K562 (cell line): ENCODE measurements at regions not wholly inside any gene's neighbourhood (a gene's known extent, or its start where the extent isn't known, plus 50 kb on each side); places are given as distances from the start of the nearest gene placed in this dataset.

ENCODE experiments used
- ATAC-seq: fragments of 200-7000 bp; cut with Tn5 transposase; 3 replicates; pipeline ENCODE4 v1.9.1; 2020; ENCODE audit warnings: moderate library complexity
- BruUV-seq: library from RNA; stranded (reverse); fragments of 400-500 nt; replicated peaks from 2 replicates; lab custom pipeline; 2021; lab: Mats Ljungman, UMichigan
- CTCF ChIA-PET: fragments of 300-600 bp; formaldehyde crosslinking; extraction: SDS; loops from one replicate; lab custom pipeline; 2021; ENCODE audit warnings: low intra/inter-chr PET ratio; lab: Yijun Ruan, JAX
- POLR2A ChIA-PET: fragments of 300-600, 350-650 bp; sonication (Branson Sonifier 250); formaldehyde crosslinking; extraction: SDS; loops from one replicate; lab custom pipeline; 2021; ENCODE audit warnings: antibody characterized with exemption, inconsistent platforms; lab: Yijun Ruan, JAX
- DNase-seq, 4 experiments: peaks; one replicate each; pipeline versions ENCODE4 v3.0.0 to v3.0.0-alpha.2; 2011 to 2018; ENCODE audit warnings: low spot score in 3 of 4, mixed read lengths in 3 of 4; ENCODE audit errors: extremely low read depth in 1 of 4
- FAIRE-seq: peaks from 2 replicates; lab custom pipeline; 2011; peaks lifted over from hg19 to GRCh38; lab: Jason Lieb, UNC
- H2AFZ ChIP-seq: 2 replicates; pipeline ENCODE4 v1.6.0; 2011; ENCODE audit warnings: low read depth, low read length, control low read depth, inconsistent platforms
- H3K27ac ChIP-seq: fragments of 200-600 bp; 3 replicates; pipeline ENCODE4 v1.8.0; 2011; ENCODE audit warnings: low read depth, mild to moderate bottlenecking, control low read depth, inconsistent platforms, low read length, moderate library complexity, mixed read lengths; ENCODE audit errors: extremely low read depth
- H3K27me3 ChIP-seq, 2 experiments: fragments of 300-600 bp in 1 of 2; 2 replicates in 1 of 2; 3 replicates in 1 of 2; pipeline versions ENCODE4 v1.6.0 to v1.8.0; 2011; ENCODE audit warnings: inconsistent platforms in 2 of 2, low read length in 2 of 2, mild to moderate bottlenecking in 1 of 2, mixed read lengths in 1 of 2, moderate library complexity in 1 of 2; ENCODE audit not compliant: control insufficient read depth in 2 of 2, insufficient read depth in 2 of 2
- H3K36me3 ChIP-seq: fragments of 300-600 bp; 3 replicates; pipeline ENCODE4 v1.8.0; 2011; ENCODE audit warnings: mild to moderate bottlenecking, low read length, inconsistent platforms; ENCODE audit not compliant: control insufficient read depth, insufficient read depth
- H3K4me1 ChIP-seq, 2 experiments: fragments of 200-600 bp in 1 of 2; replicated peaks in 1 of 2; 2 replicates in 1 of 2; 3 replicates in 1 of 2; pipeline versions ENCODE4 v1.5.1 to v1.8.0; 2011; ENCODE audit warnings: inconsistent platforms in 2 of 2, low read length in 2 of 2, mild to moderate bottlenecking in 1 of 2, mixed read lengths in 1 of 2, moderate library complexity in 1 of 2; ENCODE audit not compliant: control insufficient read depth in 2 of 2, insufficient read depth in 2 of 2
- H3K4me2 ChIP-seq: 2 replicates; pipeline ENCODE4 v1.6.1; 2011; ENCODE audit warnings: low read length, control low read depth, inconsistent platforms, mixed read lengths; ENCODE audit not compliant: insufficient read depth
- H3K4me3 ChIP-seq: fragments of 200-600 bp; sonication (generic), shearing (Covaris generic); 2 replicates; pipeline ENCODE4 v1.5.1; 2016; ENCODE audit warnings: control low read depth, inconsistent platforms
- H3K79me2 ChIP-seq: fragments of 200-600 bp; 3 replicates; pipeline ENCODE4 v1.8.0; 2011; ENCODE audit warnings: low read length, inconsistent platforms; ENCODE audit not compliant: control insufficient read depth, insufficient read depth
- H3K9ac ChIP-seq, 2 experiments: 2 replicates each; pipeline versions ENCODE4 v1.6.0 to v1.6.1; 2011; ENCODE audit warnings: low read depth in 2 of 2, low read length in 2 of 2, control low read depth in 1 of 2, inconsistent platforms in 1 of 2, mild to moderate bottlenecking in 1 of 2, mixed read lengths in 1 of 2; ENCODE audit not compliant: insufficient read depth in 1 of 2
- H3K9me1 ChIP-seq: one replicate; pipeline ENCODE4 v1.6.0; 2011; ENCODE audit warnings: inconsistent platforms, mild to moderate bottlenecking, low read length, moderate library complexity; ENCODE audit not compliant: control insufficient read depth, insufficient read depth
- H3K9me3 ChIP-seq: replicated peaks from 2 replicates; pipeline ENCODE4 v1.5.1; 2011; ENCODE audit warnings: low read depth, low read length, inconsistent platforms; ENCODE audit not compliant: control insufficient read depth, insufficient read depth
- H4K20me1 ChIP-seq: replicated peaks from 2 replicates; pipeline ENCODE4 v1.6.1; 2011; ENCODE audit warnings: low read length, inconsistent platforms, mixed read lengths; ENCODE audit not compliant: control insufficient read depth, insufficient read depth
- FOXP1 ChIP-seq: sonication (generic); formaldehyde crosslinking; IDR thresholded peaks from 2 replicates; pipeline ENCODE4 v1.8.0; 2022; ENCODE audit warnings: mild to moderate bottlenecking, missing genetic modification reagents
- HDGF ChIP-seq: fragments of 450-650 bp; IDR thresholded peaks from 2 replicates; pipeline ENCODE4 v1.6.1; 2016
- KDM1A ChIP-seq, 2 experiments: fragments of 450-650 bp; IDR thresholded peaks; 2 replicates each; pipeline ENCODE4 v1.6.1; 2016; ENCODE audit warnings: mild to moderate bottlenecking in 2 of 2
- MAFK ChIP-seq: IDR thresholded peaks from 2 replicates; pipeline ENCODE4 v1.6.1; 2011; ENCODE audit warnings: low read length, improper control_type of control experiment
- NCOA6 ChIP-seq: fragments of 450-650 bp; IDR thresholded peaks from 2 replicates; pipeline ENCODE4 v1.6.1; 2017; ENCODE audit warnings: mild to moderate bottlenecking
- NR3C1 ChIP-seq: sonication (generic); formaldehyde crosslinking; IDR thresholded peaks from 2 replicates; pipeline ENCODE4 v1.8.1; 2022; ENCODE audit warnings: missing genetic modification reagents
- PHF21A ChIP-seq: fragments of 450-650 bp; IDR thresholded peaks from 2 replicates; pipeline ENCODE4 v1.6.1; 2017; ENCODE audit warnings: low read depth, borderline replicate concordance
- SMAD3 ChIP-seq: fragments of 450-650 bp; formaldehyde crosslinking; conservative IDR thresholded peaks from 2 replicates; pipeline ENCODE4 v1.4.0; 2020; ENCODE audit warnings: mild to moderate bottlenecking
- ZC3H11A ChIP-seq: IDR thresholded peaks from 2 replicates; pipeline ENCODE4 v1.6.1; 2012; ENCODE audit warnings: low read depth, low read length, improper control_type of control experiment
- ZNF134 ChIP-seq: fragments of 250-450 bp; sonication (Bioruptor Pico); conservative IDR thresholded peaks from 2 replicates; pipeline ENCODE4 v1.4.0; 2020
- ZNF146 ChIP-seq: IDR thresholded peaks from one replicate; pipeline ENCODE4 v1.6.1; 2018; ENCODE audit warnings: missing compliant biosample characterization; ENCODE audit not compliant: unreplicated experiment
- ZNF408 ChIP-seq: fragments of 250-450 bp; sonication (Bioruptor Pico); IDR thresholded peaks from 2 replicates; pipeline ENCODE4 v1.4.0; 2020; ENCODE audit warnings: low read depth, mild to moderate bottlenecking, moderate library complexity
- ZNF79 ChIP-seq: fragments of 250-450 bp; sonication (Bioruptor Pico); IDR thresholded peaks from 2 replicates; pipeline ENCODE4 v1.4.0; 2020; ENCODE audit warnings: low read depth, mild to moderate bottlenecking, moderate library complexity
- WGBS: fragments of 100-300 bp; shearing (Covaris generic); methylation state at CpG from one replicate; pipeline ENCODE4 v1.1.6; 2016; ENCODE audit warnings: low coverage, mixed read lengths; ENCODE audit not compliant: insufficient coverage; ENCODE audit errors: missing lambda C conversion rate; 5-methylcytosine and 5-hydroxymethylcytosine counted together
- in situ Hi-C: fragments of 300-500 bp; cut with MboI; formaldehyde crosslinking; loops from 4 replicates; pipeline ENCODE4 v1.15.0; 2018; ENCODE audit warnings: inconsistent platforms, mixed read lengths
- intact Hi-C: fragments of 100-400 bp; cut with micrococcal nuclease; formaldehyde crosslinking; loops from 2 replicates; pipeline ENCODE4 v1.14.2; 2022
- TF ChIP-seq, protein P1 (sequence below): fragments of 250-450 bp; sonication (Bioruptor Pico); IDR thresholded peaks from 2 replicates; pipeline ENCODE4 v1.8.0; 2021; ENCODE audit warnings: mild to moderate bottlenecking, moderate library complexity
- TF ChIP-seq, protein P2 (sequence below): fragments of 450-650 bp; formaldehyde crosslinking; IDR thresholded peaks from 2 replicates; pipeline ENCODE4 v1.4.0; 2020; ENCODE audit warnings: mild to moderate bottlenecking
- TF ChIP-seq, protein P3 (sequence below): fragments of 250-450 bp; sonication (Bioruptor Pico); IDR thresholded peaks from 2 replicates; pipeline ENCODE4 v1.4.0; 2020

- TF ChIP-seq SMAD3 (CRISPR knock-in tag) (no peak), ZNF408 (CRISPR knock-in tag) (no peak), NCOA6 (no peak)
Observed at GRCh38 chr5:21236971-21237427, 1249.0 kb upstream of the CDH18 start (continued).

GRCh38 chr5:21236104-21236503 lies 1248.1 kb upstream of the CDH18 start:
- CTCF ChIA-PET = no interaction called here
- H3K9me1 ChIP-seq = no peaks in the 10 kb centered on the region
- intact Hi-C loops = no loop called here
- ATAC-seq (no peak), DNase-seq (no peak), FAIRE-seq (no peak)
- H3K9me3 ChIP-seq = 0 out of 2 replicates have a peak, but pooled peaks cover 3% of the 10 kb centered on the region
- no peaks in the 10 kb centered on the region for H4K20me1 ChIP-seq
- no peaks in the 10 kb centered on the region for H3K36me3 ChIP-seq
- BruUV-seq = no TSS peak
- no peak overlapping the region for H2AFZ ChIP-seq
- H3K4me2 ChIP-seq = no peak overlapping the region
- H3K4me3 ChIP-seq = no peak overlapping the region
- 0% methylated on average over 1 of the region's 1 CpG for WGBS
- no peak overlapping the region for H3K9ac ChIP-seq
- in situ Hi-C loops = no loop called here
- H3K4me1 ChIP-seq = no peaks in the 10 kb centered on the region
- no peaks in the 10 kb centered on the region for H3K27me3 ChIP-seq
- POLR2A ChIA-PET = no interaction called here
- H3K79me2 ChIP-seq = no peaks in the 10 kb centered on the region
- no peak overlapping the region for H3K27ac ChIP-seq
- TF ChIP-seq ZNF79 (CRISPR knock-in tag) (no peak), FOXP1 (CRISPR knock-in tag) (no peak), ZNF134 (CRISPR knock-in tag) (no peak), NR3C1 (CRISPR knock-in tag) (no peak), ZC3H11A (no peak), MAFK (no peak), KDM1A (IDR thresholded peaks at IDR 0.05) (no peak), PHF21A (no peak), ZNF146 (CRISPR knock-in tag) (no peak), HDGF (no peak)
- TF ChIP-seq, protein P1, sequence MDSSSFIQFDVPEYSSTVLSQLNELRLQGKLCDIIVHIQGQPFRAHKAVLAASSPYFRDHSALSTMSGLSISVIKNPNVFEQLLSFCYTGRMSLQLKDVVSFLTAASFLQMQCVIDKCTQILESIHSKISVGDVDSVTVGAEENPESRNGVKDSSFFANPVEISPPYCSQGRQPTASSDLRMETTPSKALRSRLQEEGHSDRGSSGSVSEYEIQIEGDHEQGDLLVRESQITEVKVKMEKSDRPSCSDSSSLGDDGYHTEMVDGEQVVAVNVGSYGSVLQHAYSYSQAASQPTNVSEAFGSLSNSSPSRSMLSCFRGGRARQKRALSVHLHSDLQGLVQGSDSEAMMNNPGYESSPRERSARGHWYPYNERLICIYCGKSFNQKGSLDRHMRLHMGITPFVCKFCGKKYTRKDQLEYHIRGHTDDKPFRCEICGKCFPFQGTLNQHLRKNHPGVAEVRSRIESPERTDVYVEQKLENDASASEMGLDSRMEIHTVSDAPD (CRISPR knock-in tag) = no peak
- TF ChIP-seq, protein P2, sequence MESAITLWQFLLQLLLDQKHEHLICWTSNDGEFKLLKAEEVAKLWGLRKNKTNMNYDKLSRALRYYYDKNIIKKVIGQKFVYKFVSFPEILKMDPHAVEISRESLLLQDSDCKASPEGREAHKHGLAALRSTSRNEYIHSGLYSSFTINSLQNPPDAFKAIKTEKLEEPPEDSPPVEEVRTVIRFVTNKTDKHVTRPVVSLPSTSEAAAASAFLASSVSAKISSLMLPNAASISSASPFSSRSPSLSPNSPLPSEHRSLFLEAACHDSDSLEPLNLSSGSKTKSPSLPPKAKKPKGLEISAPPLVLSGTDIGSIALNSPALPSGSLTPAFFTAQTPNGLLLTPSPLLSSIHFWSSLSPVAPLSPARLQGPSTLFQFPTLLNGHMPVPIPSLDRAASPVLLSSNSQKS (CRISPR knock-in tag) = no peak
- TF ChIP-seq, protein P3, sequence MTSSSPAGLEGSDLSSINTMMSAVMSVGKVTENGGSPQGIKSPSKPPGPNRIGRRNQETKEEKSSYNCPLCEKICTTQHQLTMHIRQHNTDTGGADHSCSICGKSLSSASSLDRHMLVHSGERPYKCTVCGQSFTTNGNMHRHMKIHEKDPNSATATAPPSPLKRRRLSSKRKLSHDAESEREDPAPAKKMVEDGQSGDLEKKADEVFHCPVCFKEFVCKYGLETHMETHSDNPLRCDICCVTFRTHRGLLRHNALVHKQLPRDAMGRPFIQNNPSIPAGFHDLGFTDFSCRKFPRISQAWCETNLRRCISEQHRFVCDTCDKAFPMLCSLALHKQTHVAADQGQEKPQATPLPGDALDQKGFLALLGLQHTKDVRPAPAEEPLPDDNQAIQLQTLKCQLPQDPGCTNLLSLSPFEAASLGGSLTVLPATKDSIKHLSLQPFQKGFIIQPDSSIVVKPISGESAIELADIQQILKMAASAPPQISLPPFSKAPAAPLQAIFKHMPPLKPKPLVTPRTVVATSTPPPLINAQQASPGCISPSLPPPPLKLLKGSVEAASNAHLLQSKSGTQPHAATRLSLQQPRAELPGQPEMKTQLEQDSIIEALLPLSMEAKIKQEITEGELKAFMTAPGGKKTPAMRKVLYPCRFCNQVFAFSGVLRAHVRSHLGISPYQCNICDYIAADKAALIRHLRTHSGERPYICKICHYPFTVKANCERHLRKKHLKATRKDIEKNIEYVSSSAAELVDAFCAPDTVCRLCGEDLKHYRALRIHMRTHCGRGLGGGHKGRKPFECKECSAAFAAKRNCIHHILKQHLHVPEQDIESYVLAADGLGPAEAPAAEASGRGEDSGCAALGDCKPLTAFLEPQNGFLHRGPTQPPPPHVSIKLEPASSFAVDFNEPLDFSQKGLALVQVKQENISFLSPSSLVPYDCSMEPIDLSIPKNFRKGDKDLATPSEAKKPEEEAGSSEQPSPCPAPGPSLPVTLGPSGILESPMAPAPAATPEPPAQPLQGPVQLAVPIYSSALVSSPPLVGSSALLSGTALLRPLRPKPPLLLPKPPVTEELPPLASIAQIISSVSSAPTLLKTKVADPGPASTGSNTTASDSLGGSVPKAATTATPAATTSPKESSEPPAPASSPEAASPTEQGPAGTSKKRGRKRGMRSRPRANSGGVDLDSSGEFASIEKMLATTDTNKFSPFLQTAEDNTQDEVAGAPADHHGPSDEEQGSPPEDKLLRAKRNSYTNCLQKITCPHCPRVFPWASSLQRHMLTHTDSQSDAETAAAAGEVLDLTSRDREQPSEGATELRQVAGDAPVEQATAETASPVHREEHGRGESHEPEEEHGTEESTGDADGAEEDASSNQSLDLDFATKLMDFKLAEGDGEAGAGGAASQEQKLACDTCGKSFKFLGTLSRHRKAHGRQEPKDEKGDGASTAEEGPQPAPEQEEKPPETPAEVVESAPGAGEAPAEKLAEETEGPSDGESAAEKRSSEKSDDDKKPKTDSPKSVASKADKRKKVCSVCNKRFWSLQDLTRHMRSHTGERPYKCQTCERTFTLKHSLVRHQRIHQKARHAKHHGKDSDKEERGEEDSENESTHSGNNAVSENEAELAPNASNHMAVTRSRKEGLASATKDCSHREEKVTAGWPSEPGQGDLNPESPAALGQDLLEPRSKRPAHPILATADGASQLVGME (CRISPR knock-in tag) = no peak
